NCI-H2029 (cell line): ENCODE measurements at regions not wholly inside any gene's neighbourhood (a gene's known extent, or its start where the extent isn't known, plus 50 kb on each side); places are given as distances from the start of the nearest gene placed in this dataset.

Experiments
- DNase-seq: peaks from one replicate; lab custom pipeline; 2025; lab: John Stamatoyannopoulos, UW

- no peak for DNase-seq
Observed at GRCh38 chrX:8319359-8319758, 145.3 kb upstream of the VCX3B start.

- DNase-seq = no peak
Observed at GRCh38 chrX:8323356-8323755, 141.3 kb upstream of the VCX3B start.

- no peak for DNase-seq
Observed at GRCh38 chrX:8341814-8342590, 122.6 kb upstream of the VCX3B start.

- DNase-seq = no peak
Observed at GRCh38 chrX:8345473-8345872, 119.2 kb upstream of the VCX3B start.

GRCh38 chrX:8346060-8346459, 118.6 kb upstream of the VCX3B start:
- no peak for DNase-seq

- DNase-seq = no peak
Observed at GRCh38 chrX:8346892-8347291, 117.7 kb upstream of the VCX3B start.

GRCh38 chrX:8349816-8350544, 114.7 kb upstream of the VCX3B start:
- no peak for DNase-seq

GRCh38 chrX:8358302-8358701, 106.3 kb upstream of the VCX3B start:
- no peak for DNase-seq

GRCh38 chrX:8364369-8365141, 100.1 kb upstream of the VCX3B start:
- DNase-seq = peak; percentile 13

GRCh38 chrX:8366481-8366880, 98.1 kb upstream of the VCX3B start:
- DNase-seq = no peak

GRCh38 chrX:8374041-8374825, 90.4 kb upstream of the VCX3B start:
- no peak for DNase-seq

GRCh38 chrX:8377041-8377440, 87.6 kb upstream of the VCX3B start:
- no peak for DNase-seq

GRCh38 chrX:8390771-8391170, 73.9 kb upstream of the VCX3B start:
- no peak for DNase-seq

GRCh38 chrX:8403988-8404387, 60.6 kb upstream of the VCX3B start:
- no peak for DNase-seq

- no peak for DNase-seq
Observed at GRCh38 chrX:8404471-8404870, 60.2 kb upstream of the VCX3B start.

GRCh38 chrX:8404926-8405325, 59.7 kb upstream of the VCX3B start:
- DNase-seq = no peak

GRCh38 chrX:8405631-8406030, 59.0 kb upstream of the VCX3B start:
- no peak for DNase-seq

- no peak for DNase-seq
Observed at GRCh38 chrX:8413279-8413678, 51.4 kb upstream of the VCX3B start.
